NCI-H69 (cell line): ENCODE measurements at regions not wholly inside any gene's neighbourhood (a gene's known extent, or its start where the extent isn't known, plus 50 kb on each side); places are given as distances from the start of the nearest gene placed in this dataset.

ENCODE experiments used
- DNase-seq: peaks from one replicate; lab custom pipeline; 2025; lab: John Stamatoyannopoulos, UW

DNA sequence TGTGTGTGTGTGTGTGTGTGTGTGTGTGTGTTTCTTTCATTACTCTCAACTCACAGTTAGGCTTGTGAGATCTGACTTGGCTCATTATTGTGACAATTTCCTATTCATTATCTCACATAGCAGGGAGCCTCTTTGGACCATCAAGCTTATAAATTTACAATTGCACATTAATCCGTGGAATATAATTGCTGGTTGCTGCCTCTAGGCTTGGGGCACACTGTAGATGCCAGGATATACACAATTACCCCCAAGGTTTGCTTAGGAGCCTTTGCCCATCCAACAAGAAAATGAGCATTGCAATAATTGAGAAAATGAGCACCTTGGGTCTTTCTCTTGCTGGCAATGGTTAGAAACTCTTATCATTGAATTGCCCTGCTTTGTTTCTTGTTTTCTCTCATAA lies 161.6 kb upstream of the DMRTA1 start:
- peak; percentile 95 for DNase-seq

- DNase-seq: no peak
Measured at GRCh38 chr9:22286661-22287060, 160.0 kb upstream of the DMRTA1 start.

GRCh38 chr9:22288661-22289060 lies 158.0 kb upstream of the DMRTA1 start:
- DNase-seq: no peak

DNA sequence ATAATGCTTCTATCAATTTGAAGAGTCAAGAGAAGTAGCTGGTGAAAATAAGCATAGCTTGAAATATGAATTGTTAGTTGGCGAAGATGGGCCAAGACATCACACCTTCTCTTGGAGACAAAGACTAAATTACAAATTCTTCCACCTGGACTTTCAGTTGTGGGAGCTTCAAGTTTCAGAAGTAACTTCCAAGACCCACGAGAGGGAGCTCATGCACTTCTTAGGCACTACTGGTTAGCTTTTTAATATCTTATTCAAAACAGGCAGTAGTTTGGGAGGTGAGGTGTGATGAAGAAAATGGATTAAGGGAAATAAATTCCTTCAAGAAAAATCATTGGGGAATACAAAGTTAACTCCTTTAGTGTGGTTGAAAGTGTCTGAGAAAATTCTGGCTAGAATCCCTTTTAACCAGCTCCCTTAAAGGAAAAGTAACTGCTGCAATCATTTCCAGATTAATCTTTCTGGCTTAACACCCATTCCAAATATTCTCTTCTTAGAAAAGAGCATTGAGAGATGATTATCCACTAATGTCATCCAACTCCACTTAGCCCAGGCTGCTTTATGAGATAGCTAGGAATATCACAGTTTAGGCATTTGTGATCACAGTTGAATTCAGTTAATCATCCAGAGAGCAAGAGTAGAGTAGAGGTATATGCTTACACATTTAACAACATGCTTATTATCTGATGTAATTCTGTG lies 139.5 kb upstream of the DMRTA1 start:
- peak; percentile 94 for DNase-seq

DNA sequence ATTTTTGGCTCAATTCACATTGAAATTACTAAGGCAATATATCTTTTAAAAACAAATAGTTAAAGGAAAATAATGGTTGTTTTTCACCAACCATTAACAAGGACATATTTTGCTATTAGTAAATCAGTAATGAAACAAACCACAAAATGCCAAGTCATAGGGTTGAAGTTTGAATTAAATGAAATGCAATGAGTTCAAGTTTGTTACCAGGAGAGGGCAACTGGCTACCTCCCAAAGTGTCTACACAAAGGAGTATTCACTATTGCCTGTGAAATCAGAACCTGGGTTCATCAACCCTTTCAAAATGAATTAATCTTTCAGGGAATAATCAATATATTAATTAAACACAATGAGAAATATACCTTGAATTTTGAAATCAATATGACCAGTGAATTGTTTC lies 138.4 kb upstream of the DMRTA1 start:
- DNase-seq: peak; percentile 84

- no peak for DNase-seq
Measured at GRCh38 chr9:22316645-22317044, 130.0 kb upstream of the DMRTA1 start.

- peak; percentile 57 for DNase-seq
Measured at GRCh38 chr9:22331533-22331932, 115.1 kb upstream of the DMRTA1 start.

GRCh38 chr9:22332202-22332601 lies 114.4 kb upstream of the DMRTA1 start:
- DNase-seq: peak; percentile 96

DNA sequence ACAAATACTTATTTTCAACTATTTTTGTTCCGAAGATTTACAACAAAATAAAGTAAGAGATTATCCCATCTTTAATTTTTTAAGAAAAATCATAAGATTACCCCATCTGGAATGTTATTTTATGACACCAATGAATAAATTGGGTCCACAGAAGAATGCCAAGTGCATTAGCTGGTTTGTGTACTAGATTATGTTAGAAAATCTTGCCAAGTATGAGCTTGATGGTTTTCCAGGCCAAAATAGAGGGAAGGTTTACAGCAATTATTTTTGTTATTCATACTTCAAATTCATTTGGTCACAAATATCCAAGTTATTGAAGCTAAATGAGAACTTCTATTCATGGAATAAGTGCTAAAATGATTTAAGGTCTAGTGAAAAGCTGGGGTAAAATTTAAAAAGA lies 109.4 kb upstream of the DMRTA1 start:
- no peak for DNase-seq

- peak; percentile 68 for DNase-seq
Measured at GRCh38 chr9:22342491-22343217, 104.0 kb upstream of the DMRTA1 start.

DNA sequence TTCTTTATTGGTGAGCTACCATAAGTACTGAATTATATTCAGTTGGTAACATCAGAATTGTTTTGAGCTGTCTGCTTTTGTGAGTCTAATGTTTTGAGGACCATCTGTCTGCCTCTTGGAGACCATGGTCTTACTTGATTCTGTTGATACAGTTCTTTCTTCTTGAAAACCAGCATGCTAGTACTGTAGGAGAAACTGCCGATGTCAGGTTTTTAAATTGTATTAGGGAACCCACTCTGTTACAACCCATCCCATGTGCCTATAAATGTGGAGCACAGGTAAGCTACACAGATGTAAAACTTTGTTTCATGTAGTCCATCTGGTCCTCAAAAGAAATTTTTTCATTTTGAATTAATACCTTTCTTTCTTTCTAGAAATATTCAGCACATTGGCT lies 103.4 kb upstream of the DMRTA1 start:
- peak; percentile 62 for DNase-seq

GRCh38 chr9:22354699-22355384 lies 91.8 kb upstream of the DMRTA1 start:
- DNase-seq: no peak

DNA sequence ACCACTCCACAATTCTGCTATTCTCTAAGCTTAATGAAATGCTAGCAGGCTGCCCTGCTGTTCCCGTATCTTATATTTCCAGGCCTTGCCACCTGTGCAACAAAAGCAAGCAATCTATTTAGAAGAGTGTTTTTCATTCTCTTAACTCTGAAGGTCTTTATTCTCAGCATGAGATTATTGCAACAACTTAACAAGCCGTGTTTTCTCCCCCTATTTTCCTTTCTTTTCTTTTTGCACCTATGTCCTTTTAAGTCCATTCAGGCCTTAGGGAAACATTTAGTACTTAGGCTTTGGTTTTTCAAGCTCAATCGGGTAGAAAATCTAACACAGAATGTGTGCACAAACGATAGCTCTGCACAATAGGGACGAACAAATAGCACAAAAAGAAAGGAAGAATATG lies 89.6 kb upstream of the DMRTA1 start:
- no peak for DNase-seq

DNA sequence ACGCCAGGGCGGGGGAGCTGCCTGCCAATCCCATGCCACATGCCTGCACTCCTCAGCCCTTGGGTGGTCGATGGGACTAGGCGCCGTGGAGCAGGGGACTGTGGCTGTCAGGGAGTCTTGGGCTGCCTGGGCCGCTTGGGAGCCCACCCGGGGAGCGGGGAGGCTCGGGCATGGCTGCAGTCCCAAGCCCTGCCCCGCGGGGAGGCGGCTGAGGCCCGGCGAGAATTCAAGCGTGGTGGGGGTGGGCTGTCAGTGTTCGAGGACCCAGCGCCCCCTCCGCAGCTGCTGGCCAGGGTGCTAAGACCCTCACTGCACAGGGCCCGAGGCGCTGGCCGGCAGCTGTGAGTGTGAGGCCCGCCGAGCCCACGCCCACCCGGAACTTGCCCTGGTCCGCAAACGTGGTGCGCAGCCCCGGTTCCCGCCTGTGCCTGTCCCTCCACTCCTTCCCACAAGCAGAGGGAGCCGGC lies 83.2 kb upstream of the DMRTA1 start:
- no peak for DNase-seq

- DNase-seq: peak; percentile 98
Measured at GRCh38 chr9:22373636-22374035, 73.0 kb upstream of the DMRTA1 start.

- peak; percentile 99 for DNase-seq
Measured at GRCh38 chr9:22374051-22374450, 72.6 kb upstream of the DMRTA1 start.

GRCh38 chr9:22379272-22379671 lies 67.4 kb upstream of the DMRTA1 start:
- peak; percentile 98 for DNase-seq

- no peak for DNase-seq
Measured at GRCh38 chr9:22381170-22381569, 65.5 kb upstream of the DMRTA1 start.

- DNase-seq: no peak
Measured at GRCh38 chr9:22382331-22382730, 64.3 kb upstream of the DMRTA1 start.

DNA sequence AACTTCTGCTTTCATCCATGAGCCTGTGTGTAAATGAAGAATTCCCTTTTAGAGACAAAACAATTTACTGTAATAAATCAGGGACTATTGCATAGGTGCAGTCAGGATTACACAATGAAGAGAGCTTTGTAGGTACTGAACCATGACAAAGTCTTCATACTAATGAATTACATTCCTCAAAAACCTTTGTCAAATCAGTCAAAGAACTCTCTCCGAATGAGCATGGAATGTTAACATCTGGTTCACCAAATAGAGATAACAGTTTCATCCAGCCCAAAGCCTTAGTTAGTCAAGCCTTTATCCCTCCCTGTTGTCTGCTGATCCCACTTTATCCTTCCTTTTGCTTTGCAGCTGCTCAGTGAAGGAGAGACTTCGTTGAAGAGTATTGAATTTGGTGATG lies 62.9 kb upstream of the DMRTA1 start:
- DNase-seq: peak; percentile 67

- peak; percentile 88 for DNase-seq
Measured at GRCh38 chr9:22389271-22389670, 57.4 kb upstream of the DMRTA1 start.

GRCh38 chr9:22392523-22392922 lies 54.1 kb upstream of the DMRTA1 start:
- DNase-seq: no peak

DNA sequence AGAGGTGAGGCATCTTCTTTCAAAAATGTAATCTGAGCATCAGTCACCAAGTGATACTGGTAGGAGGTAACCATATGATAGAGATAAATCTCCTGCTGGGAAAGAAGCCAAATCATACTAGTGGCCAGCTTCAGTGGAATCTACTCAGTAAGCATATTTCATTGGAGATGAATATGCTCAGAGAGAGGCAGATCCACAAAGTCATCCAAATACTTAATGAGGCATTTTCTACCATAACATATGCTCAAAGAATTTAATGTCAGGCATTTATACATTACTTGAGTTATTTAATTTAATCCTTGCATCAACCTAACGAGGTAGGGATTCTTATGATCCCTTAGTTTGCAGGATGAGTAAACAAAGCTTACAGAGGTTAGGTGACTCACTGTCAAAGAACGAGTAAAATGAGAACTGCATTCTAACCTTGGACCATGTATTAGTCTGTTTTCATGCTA lies 50.9 kb upstream of the DMRTA1 start:
- DNase-seq: no peak
